Liver (tissue), 3 donors: ENCODE measurements at regions not wholly inside any gene's neighbourhood (a gene's known extent, or its start where the extent isn't known, plus 50 kb on each side); places are given as distances from the start of the nearest gene placed in this dataset.

Experiments
- GABPA ChIP-seq, 2 donors: IDR thresholded peaks in 1 of 2; conservative IDR thresholded peaks in 1 of 2; 2 replicates each; pipeline ENCODE4 v1.6.1; 2016; ENCODE audit warnings: antibody characterized with exemption in 2 of 2, mild to moderate bottlenecking in 1 of 2, moderate library complexity in 1 of 2
- HNF4G ChIP-seq: IDR thresholded peaks from 2 replicates; pipeline ENCODE4 v1.6.1; 2016; ENCODE audit warnings: antibody characterized with exemption
- TF ChIP-seq, protein P1 (sequence below): fragments of 150-350 bp; IDR thresholded peaks from 2 replicates; pipeline ENCODE4 v1.5.1; 2017; ENCODE audit warnings: improper control_type of control experiment, low read depth, low read length; ENCODE audit not compliant: missing input control
- TF ChIP-seq, protein P2 (sequence below): IDR thresholded peaks from 2 replicates; pipeline ENCODE4 v1.6.1; 2016; ENCODE audit warnings: antibody characterized with exemption
- donor health status: healthy.
- donor health status: healthy.

DNA sequence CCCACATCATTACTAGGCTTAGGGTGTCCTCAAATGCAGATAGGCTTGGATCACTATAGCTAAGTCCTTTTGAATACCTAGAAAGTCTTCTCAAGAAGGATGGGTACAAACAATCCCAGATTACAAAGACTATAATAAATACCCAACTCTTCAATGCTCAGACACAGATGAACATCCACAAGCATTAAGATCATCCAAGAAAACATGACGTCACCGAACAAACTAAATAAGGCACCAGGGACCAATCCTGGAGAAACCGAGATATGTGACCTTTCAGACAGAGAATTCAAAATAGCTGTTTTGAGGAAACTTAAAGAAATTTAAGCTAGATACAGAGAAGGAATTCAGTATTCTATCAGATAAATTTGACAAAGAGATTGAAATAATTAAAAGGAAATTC, 108.0 kb upstream of the PLPP4 start:
- no peak for TF ChIP-seq HNF4G
- TF ChIP-seq, protein P1, sequence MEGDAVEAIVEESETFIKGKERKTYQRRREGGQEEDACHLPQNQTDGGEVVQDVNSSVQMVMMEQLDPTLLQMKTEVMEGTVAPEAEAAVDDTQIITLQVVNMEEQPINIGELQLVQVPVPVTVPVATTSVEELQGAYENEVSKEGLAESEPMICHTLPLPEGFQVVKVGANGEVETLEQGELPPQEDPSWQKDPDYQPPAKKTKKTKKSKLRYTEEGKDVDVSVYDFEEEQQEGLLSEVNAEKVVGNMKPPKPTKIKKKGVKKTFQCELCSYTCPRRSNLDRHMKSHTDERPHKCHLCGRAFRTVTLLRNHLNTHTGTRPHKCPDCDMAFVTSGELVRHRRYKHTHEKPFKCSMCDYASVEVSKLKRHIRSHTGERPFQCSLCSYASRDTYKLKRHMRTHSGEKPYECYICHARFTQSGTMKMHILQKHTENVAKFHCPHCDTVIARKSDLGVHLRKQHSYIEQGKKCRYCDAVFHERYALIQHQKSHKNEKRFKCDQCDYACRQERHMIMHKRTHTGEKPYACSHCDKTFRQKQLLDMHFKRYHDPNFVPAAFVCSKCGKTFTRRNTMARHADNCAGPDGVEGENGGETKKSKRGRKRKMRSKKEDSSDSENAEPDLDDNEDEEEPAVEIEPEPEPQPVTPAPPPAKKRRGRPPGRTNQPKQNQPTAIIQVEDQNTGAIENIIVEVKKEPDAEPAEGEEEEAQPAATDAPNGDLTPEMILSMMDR: no peak
- TF ChIP-seq, protein P2, sequence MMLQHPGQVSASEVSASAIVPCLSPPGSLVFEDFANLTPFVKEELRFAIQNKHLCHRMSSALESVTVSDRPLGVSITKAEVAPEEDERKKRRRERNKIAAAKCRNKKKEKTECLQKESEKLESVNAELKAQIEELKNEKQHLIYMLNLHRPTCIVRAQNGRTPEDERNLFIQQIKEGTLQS: no peak
- no peak for TF ChIP-seq GABPA (IDR thresholded peaks at IDR 0.05 in 1 of 2, conservative IDR thresholded peaks at IDR 0.05 in 1 of 2)
